Testis (tissue), 2 donors: ENCODE measurements at regions not wholly inside any gene's neighbourhood (a gene's known extent, or its start where the extent isn't known, plus 50 kb on each side); places are given as distances from the start of the nearest gene placed in this dataset.

Source experiments
- CTCF ChIP-seq, 3 experiments: fragments of 450-650 bp in 2 of 3; fragments of 200-600 bp in 1 of 3; sonication (generic) in 1 of 3; IDR thresholded peaks; one replicate each; pipeline ENCODE4 v1.5.1; 2016 to 2019; ENCODE audit warnings: antibody characterized with exemption in 3 of 3, mild to moderate bottlenecking in 2 of 3, moderate library complexity in 1 of 3
- POLR2A ChIP-seq: fragments of 450-650 bp; IDR thresholded peaks from one replicate; pipeline ENCODE4 v1.6.1; 2017; ENCODE audit warnings: antibody characterized with exemption, mild to moderate bottlenecking, moderate library complexity

- TF ChIP-seq POLR2A (no peak), CTCF (IDR thresholded peaks at IDR 0.05) (no peak)
These were observed 98.6 kb downstream of the INSIG2 start for GRCh38 chr2:118186858-118187254.
